IPS DF 19.7 (cell line): ENCODE measurements at regions not wholly inside any gene's neighbourhood (a gene's known extent, or its start where the extent isn't known, plus 50 kb on each side); places are given as distances from the start of the nearest gene placed in this dataset.
"Not testable (repeated sequence)": the region's sequence is repeated elsewhere in the genome, so short reads cannot be mapped to it uniquely, and the experiment has no call there.

Experiments
- DNase-seq: peaks from one replicate; pipeline ENCODE4 v3.0.0-alpha.2; 2013; ENCODE audit warnings: low read depth, low spot score

DNA sequence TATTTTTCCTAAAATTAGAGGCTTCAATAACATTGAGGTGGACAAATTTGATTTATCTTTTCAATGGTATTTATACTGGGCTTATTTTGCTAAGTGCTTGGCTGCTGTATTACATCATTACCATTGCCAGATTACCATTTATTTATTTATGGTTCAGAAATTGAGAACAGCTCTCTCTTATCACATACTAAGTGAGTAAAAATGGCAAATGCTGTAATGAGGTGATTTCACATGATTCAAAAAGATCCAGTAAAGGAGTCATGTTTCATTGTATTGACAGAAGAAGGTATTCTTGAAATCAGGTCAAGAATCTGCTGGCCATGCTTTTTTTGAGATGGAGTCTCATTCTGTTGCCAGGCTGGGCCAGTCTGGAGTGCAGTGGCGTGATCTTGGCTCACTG lies 322.6 kb downstream of the KIF20B start:
- DNase-seq = no peak

DNA sequence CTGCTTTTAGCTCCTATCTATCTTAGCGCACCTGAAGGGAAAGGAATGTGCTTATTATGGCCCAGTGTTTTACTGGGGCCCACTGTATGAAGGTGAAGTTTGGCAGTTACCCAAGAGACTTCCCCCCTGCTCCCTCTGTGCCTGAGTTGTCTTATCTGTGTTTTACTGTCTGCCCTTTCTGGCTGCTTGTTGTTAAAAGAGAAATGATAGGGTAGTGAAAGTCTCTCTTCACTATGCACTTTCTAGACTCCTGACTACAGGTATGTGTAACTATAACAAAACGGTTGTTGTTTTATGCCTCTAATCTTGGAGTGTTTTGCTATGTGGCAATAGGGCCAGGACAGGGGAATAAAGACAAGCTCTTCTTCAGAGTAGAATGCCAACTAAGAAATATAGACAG lies 326.9 kb downstream of the KIF20B start:
- DNase-seq = no peak

DNA sequence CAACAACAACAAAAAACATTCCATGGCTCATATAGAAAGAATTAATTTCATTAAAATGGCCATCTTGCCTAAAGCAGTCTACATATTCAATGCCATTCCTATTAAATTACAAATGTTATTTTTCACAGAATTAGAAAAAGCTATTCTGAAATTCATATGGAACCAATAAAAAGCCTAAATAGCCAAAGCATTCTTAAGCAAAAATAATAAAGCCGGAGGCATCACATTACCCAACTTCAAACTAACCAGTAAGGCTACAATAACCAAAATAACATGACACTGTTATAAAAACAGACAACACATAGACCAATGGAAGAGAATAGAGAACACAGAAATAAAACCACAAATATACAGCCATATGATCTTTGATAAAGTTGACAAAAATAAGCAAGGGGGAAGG lies 330.4 kb downstream of the KIF20B start:
- no peak for DNase-seq

DNA sequence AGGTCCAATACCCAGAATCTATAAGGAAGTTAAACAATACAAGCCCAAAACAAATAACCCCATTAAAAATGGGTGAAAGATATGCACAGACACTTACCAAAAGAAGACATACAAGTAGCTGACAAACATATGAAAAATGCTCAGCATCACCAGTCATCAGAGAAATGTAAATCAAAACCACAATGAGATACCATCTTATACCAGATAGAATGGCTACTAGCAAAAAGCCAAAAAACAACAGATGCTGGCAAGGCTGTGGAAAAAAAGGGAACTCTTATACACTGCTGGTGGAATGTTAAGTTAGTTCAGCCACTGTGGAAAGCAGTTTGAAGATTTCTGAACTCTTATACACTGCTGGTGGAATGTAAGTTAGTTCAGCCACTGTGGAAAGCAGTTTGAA lies 331.1 kb downstream of the KIF20B start:
- DNase-seq = no peak

DNA sequence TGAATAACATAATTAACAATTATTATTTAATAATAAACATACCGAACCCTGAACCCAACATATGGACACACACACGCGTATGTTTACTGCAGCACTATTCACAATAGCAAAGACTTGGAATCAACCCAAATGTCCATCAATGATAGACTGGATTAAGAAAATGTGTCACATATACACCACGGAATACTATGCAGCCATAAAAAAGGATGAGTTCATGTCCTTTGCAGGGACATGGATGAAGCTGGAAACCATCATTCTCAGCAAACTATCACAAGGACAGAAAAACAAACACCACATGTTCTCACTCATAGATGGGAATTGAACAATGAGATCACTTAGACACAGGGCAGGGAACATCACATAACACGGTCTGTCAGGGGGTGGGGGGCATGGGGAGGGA lies 333.5 kb downstream of the KIF20B start:
- DNase-seq = not testable (repeated sequence)

DNA sequence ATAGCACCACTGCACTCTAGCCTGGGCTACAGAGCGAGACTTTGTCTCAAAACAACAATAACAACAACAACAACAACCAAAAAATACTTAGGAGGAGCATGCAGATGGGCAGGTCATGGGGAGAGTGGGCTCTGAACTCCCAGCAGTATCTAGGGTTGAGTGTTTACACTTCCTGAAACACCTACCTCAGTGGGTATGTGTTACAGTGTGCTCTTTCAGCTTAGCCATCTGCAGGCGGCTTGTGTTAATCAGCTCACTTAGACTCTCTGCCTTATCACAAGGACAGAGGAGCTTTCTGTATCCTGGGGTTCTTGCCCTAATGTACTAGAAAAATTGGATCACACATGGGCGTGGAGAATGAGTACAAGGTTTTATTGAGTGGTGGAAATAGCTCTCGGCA lies 340.2 kb downstream of the KIF20B start:
- no peak for DNase-seq

DNA sequence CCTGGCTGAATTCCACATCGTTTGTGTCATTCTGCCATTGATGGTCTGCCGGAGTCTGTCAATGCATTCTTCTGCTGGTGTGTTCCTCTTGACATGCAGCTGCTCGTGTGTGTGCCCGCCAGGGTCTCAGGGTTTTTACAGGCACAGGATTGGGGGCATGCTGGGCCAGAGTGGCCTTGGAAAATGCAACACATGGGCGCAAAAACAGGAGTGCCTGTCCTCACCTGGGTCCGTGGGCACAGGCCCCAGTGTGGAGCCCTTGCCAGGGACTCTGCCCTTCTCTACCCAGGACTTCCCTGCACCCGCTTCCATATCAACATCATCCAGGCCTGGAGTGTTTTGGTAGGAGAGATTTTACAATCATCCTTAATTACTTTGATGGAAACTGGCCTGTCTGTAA lies 340.7 kb downstream of the KIF20B start:
- DNase-seq = no peak

DNA sequence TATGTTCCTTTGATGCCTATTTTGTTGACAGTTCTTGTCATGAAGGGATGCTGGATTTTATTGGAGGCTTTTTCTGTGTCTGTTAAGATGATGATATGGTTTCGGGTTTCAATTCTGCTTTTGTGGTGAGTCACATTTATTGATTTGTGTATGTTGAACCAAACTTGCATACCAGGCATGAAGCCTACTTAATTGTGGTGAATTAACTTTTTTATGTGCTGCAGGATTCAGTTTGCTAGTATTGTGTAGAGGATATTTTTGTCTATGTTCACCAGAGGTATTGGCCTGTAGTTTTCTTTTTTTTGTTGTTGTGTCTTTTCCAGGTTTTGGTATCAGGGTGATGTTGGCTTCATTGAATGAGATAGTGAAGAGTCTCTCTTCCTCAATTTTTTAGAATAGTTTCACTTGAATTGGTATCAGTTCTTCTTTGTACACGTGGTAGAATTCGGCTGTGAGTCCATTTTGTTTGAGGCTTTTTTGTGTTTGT lies 345.9 kb downstream of the KIF20B start:
- DNase-seq = no peak

DNA sequence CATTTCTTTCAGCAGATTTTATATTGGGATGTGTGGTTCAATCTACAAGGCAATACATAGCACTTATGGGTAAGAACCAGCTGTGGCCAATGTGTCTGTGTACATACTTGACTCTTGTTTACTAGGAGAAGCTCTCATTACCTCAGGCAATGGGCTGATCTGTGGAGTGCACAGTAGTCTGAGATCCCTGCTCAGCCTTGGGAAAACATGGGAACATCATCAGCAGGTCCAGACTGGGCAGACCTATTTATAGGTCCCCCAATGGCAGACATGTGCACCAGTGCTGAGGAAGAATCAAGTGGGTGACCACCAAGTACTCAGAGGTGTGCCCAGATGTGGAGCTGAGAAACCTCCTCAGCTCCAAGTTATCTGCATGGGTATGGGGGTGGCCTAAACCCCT lies 349.7 kb downstream of the KIF20B start:
- DNase-seq = no peak

DNA sequence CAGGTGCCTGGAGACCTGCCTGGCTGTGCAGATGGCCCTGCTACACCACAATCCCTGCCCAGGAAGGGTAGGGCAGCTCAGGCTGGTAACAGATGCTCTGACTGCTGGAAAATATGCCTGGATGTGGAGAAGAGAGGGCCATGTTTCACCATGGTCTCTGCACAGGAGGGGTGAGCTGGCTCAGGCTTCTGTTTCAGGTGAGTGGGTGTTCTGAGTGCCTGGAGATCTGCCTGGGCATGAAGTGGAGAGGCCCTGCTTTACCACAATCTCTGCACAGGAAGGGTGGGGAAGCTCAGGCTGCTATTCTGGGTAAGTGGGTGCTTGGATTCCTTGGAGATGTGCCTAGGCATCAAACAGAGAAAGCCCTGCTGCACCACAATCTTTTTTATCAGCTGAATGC lies 350.1 kb downstream of the KIF20B start:
- no peak for DNase-seq

DNA sequence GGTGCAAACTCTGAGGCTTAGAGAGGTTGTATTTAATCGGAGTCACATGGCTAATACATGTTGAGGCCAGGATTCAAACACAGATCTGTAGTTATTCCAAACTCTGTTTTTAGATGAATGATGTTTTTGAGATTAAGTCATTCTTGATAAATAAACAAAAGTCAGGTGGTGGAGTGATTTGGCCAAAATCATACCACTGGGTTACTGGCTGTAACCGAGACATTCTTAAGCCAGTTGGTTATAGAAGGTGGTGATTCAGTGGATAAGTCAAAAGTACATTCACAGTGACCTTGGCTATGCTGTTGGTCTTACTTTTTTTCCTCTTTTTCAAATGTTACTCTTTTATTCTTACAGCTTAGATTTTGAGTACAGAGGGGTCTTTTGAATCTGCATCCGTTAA lies 361.4 kb downstream of the KIF20B start:
- DNase-seq = no peak

DNA sequence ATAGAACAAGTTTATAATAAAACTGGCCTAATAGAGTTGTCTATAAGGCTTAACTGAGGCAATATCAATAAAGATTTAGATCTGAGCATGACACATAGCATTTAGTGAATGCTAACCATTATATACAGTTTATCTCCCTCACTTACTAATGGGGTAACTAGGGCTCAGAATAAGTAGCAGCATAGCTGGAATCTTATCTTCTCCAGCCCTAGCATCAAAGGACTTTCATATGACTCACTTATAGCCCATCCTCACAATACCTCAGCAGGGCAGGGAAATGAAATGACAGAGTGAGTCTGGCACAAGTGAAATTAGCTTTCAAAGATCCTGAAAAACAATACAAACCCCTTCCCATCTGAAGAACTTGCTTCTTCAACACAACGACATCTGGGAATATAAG lies 362.9 kb downstream of the KIF20B start:
- DNase-seq = no peak

DNA sequence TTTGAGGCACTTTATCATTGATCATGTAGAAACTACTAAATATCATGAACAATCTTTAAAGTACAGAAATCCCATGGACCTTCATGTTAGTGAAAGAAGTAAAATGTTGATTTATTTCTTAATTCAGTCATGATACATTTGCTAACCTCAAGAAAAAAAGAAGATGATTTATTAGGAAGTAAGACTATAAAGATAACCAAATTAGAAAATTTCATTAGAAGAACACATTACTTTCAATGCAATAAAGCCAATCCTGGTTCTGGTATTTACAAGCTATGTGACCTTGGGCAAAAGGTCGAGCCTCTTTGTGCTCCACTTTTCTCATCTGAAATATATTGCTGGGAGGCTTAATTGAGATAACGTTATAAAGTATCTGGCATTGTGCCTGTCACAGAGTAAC lies 365.0 kb downstream of the KIF20B start:
- DNase-seq = no peak

DNA sequence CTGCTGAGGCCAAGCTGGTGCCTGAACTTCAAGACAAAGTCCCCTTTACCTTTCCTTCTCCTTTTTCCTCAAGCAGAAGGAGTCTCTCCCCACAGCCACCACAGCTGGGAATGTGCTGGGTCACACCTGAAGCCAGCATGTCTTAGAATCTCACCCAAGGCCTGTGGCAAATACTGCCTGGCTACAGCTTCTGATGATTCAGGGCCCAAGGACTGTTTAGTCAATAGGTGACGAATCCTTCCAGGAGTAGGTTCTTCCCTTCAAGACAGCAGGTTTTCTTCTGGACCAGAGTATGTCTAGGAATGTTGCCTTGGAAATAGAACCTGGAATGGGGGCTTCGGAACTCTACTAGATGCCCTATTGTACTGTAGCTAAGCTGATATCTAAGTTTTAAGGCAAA lies 374.6 kb downstream of the KIF20B start:
- DNase-seq = no peak

DNA sequence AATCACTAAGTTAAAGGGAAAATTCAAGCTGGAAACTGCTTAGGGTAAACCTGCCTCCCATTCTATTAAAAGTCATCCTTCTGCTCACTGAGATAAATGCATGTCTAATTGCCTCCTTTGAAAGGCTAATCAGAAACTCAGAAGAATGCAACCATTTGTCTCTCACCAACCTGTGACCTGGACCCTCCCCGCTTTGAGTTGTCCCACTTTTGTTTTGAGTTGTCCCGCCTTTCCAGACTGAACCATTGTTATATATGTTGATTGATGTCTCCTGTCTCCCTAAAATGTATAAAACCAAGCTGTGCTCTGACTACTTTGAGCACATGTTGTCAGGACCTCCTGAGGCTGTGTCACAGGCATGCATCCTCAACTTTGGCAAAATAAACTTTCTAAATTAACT lies 378.4 kb downstream of the KIF20B start:
- no peak for DNase-seq

DNA sequence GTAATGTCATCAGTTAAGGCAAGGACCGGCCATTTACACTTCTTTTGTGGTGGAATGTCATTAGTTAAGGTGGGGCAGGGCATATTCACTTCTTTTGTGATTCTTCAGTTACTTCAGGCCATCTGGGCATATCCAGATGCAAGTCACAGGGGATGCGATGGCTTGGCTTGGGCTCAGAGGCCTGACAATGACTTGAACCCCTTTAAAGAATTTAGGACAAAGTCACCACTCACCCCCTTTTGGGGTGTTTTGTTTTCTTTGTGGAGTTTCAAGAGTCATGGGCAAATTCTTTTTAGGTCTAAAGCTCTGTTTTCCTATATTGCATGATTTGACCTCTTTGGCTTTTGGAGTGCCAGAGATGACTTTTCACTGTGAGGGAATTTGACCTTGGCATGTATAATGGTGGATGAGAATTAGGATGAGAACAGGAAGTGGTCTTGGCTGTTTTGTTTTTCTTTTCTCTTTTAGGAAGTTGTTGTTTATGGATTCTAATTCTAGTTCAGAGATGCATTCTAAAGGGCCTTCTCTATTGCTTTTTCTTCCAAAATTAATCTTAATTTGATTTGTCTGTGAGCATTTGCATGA lies 385.3 kb downstream of the KIF20B start:
- DNase-seq = not testable (repeated sequence)

DNA sequence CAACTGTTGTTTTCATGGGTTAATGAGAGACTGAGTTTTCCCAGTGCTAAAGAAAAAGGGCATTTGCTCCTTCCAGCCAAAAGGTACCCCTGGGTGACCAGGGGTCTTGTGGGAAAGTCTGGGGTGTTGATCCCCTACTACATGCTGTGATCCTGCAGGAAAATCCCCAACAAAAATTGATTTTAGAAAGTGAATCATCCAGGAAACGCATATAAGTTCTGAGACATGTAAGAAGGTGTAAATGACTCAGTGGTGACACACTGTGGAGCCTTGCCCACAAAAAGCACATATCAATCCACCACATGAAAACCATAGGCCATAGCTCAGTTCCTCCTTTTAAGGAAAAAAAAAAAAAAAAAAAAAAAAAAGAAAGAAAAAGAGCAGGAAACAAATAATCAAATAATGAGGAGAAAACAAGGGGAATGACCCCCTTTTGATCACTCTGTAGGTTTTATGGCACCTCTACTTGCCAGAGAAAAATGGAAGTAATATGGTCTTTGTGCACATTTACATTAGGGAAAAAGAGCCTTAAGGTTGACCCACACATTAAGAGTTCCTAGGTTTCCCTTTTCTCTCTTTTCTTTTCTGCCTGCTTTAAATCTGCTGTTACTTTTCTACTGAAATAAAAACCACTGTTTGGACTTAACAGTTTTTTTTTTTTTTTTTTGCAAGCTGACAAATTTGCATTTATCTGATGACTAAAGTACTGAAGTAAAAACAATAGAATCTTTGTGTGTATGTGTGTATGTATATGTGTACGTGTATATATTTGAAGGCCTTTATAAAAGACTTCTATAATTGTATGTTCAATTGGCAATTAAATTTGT lies 386.0 kb downstream of the KIF20B start:
- DNase-seq = no peak

DNA sequence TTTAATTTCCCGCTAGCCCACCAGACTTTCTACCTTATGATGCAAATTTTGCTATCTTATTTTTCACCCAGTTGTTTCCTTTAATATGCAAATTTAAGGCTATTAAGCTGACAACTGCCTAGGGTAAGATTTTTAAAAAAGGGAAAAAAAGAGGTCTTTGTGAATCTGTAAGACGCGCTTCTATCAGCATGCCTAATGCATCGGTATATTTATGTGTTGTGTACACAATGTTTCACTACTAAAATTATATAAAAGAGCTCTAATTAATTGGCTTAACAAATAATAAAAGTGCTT lies 386.6 kb downstream of the KIF20B start:
- no peak for DNase-seq

DNA sequence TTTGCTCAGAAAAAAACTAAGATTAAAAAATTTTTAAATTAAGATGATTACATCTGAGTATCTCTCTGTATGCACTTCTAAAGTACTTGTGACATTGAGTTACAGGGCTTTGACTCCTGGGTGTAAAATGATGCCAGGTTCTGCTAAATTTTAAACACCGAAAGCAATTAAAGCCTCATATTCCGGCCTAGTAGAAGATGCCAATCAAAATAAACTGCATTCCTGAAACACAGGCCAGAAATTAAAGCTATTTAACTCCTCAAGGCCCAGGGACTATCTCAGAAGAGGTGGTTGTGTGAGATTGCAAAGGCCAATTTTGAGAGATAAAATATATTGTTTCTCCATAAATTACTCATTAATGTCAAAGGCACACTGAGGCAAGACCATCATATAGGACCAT lies 388.3 kb downstream of the KIF20B start:
- DNase-seq = no peak

DNA sequence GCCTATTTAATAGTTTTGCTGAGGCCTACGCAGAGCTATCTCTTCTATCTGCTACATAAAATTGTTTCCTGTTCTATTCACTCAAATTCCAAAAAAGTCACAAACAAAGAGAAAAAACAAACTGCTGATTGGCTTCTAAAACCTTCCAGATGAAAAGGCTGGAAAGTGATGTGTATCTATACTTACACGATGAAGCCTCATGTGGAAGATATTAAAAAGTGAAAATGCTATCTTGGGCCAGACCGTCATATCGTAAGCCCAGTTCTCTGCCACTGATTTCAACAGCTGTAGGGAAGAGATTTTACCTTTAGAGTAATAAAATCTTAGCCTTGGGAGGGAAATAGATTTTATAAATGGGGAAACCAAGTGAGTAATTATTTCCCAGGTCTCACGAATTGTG lies 394.8 kb downstream of the KIF20B start:
- DNase-seq = no peak

DNA sequence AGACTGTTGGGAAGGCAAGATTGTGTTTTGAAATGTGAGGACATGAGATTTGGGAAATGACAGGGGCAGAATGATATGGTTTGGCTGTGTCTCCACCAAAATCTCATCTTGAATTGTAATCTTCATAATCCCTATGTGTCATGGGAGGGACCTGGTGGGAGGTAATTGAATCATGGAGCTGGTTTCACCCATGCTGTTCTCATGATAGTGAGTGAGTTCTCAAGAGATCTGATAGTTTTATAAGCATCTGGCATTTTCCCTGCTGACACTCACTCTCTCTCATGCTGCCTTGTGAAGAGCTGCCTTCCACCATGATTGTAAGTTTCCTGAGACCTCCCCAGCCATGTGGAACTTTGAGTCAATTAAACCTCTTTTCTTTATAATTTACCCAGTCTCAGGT lies 406.2 kb downstream of the KIF20B start:
- not testable (repeated sequence) for DNase-seq

DNA sequence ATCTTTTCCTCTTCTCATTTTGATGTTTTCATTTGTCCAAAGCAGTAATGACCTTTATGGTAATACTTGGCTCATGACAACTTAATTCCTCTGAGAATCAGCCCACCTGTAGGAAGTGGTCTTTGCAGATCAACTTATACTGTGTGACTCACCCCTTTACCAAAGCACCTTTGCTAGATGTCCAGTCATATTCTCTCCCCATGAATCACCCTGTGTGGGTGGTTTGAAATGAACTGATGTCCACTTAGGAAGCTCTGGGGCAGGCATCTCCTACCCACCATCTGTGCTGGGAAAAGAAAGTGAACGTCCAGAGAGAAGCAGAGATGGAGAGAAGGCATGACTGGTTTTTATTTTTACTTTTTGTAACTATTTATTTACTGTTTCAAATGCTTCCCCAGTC lies 410.3 kb downstream of the KIF20B start:
- DNase-seq = no peak

DNA sequence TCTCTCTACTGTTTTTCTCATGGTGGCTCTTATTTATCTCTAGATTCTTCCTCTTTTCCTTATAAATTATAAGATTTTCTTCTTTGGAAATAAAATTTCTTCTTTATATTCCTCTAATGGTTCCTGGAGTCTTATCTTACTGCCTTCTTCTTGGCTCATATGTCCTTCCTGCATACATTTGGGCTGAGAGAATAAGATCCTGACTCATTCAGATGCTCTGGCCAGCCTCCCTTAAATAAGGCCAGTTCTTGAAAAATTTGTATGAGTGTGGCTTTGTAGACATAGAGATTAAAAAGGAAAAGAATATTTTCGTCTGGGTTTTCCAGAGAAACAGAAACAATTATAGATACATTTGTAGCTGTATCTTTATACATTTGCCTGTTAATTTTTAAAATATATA lies 411.3 kb downstream of the KIF20B start:
- DNase-seq = no peak

DNA sequence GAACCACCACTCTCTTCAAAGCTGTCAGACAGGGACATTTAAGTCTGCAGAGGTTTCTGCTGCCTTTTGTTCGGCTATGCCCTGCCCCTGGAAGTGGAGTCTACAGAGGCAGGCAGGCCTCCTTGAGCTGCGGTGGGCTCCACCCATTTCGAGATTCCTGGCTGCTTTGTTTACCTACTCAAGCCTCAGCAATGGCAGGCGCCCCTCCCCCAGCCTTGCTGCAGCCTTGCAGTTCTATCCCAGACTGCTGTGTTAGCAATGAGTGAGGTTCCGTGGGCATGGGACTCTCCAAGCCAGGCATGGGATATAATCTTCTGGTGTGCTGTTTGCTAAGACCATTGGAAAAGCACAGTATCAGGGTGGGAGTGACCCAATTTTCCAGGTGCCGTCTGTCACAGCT lies 417.2 kb downstream of the KIF20B start:
- DNase-seq = not testable (repeated sequence)
